Upper lobe of left lung (tissue), 6 donors: ENCODE measurements at regions not wholly inside any gene's neighbourhood (a gene's known extent, or its start where the extent isn't known, plus 50 kb on each side); places are given as distances from the start of the nearest gene placed in this dataset.
A peak's percentile ranks its signal among the peaks of the same experiment; 100 is the strongest.

Source experiments
- ATAC-seq, 2 donors: fragments of 200-7000 bp; cut with Tn5 transposase; one replicate each; pipeline ENCODE4 v1.9.1; 2022; ENCODE audit warnings: mild to moderate bottlenecking in 2 of 2, moderate library complexity in 2 of 2; ENCODE audit not compliant: low FRiP score in 2 of 2
- DNase-seq, 2 donors: peaks; one replicate each; pipeline ENCODE4 v3.0.0-alpha.2; 2019 to 2020
- H3K27ac ChIP-seq, 4 donors: fragments of 200-600 bp; sonication (generic); one replicate each; pipeline ENCODE4 v1.5.1; 2016 to 2019
- H3K27me3 ChIP-seq, 4 donors: fragments of 200-600 bp; sonication (generic); one replicate each; pipeline ENCODE4 v1.5.1; 2017 to 2019
- H3K36me3 ChIP-seq, 4 donors: fragments of 200-600 bp; sonication (generic); one replicate each; pipeline ENCODE4 v1.5.1; 2016 to 2019
- H3K4me1 ChIP-seq, 4 donors: fragments of 200-600 bp; sonication (generic); one replicate each; pipeline ENCODE4 v1.5.1; 2018 to 2019
- H3K4me3 ChIP-seq, 4 donors: fragments of 200-600 bp; sonication (generic); one replicate each; pipeline ENCODE4 v1.5.1; 2017 to 2019; ENCODE audit warnings: mild to moderate bottlenecking in 2 of 4, moderate library complexity in 1 of 4
- H3K9me3 ChIP-seq, 4 donors: fragments of 200-600 bp; sonication (generic); one replicate each; pipeline ENCODE4 v1.5.1; 2018 to 2019
- CTCF ChIP-seq, 6 experiments: fragments of 450-650 bp in 4 of 6; fragments of 200-600 bp in 2 of 6; sonication (generic) in 2 of 6; IDR thresholded peaks; one replicate each; pipeline ENCODE4 v1.5.1; 2016 to 2019; ENCODE audit warnings: antibody characterized with exemption in 6 of 6
- EP300 ChIP-seq, 4 donors: sonication (generic); formaldehyde crosslinking; IDR thresholded peaks; one replicate each; pipeline ENCODE4 v1.5.1; 2017; ENCODE audit warnings: antibody characterized with exemption in 4 of 4, control low read depth in 2 of 4
- POLR2A ChIP-seq, 4 donors: fragments of 450-650 bp; IDR thresholded peaks; one replicate each; pipeline ENCODE4 v1.5.1; 2016 to 2017; ENCODE audit warnings: antibody characterized with exemption in 4 of 4, mild to moderate bottlenecking in 2 of 4
- POLR2AphosphoS5 ChIP-seq, 2 donors: sonication (generic); formaldehyde crosslinking; IDR thresholded peaks; one replicate each; pipeline ENCODE4 v1.5.1; 2017; ENCODE audit warnings: antibody characterized with exemption in 2 of 2
- WGBS, 2 donors: methylation state at CpG; one replicate each; pipeline ENCODE4 v1.1.5; 2017 to 2018; 5-methylcytosine and 5-hydroxymethylcytosine counted together
- donor health status: DM: no; HTN: no; CAD: no; lungs with moderate emphysema.
- donor health status: DM: no; HTN: yes; CAD: no; lungs with severe emphysema.

GRCh38 chr16:9568261-9568660 lies 476.8 kb downstream of the HAPSTR1 start:
- 89 to 94% methylated on average over 2 of the region's 2 CpGs for WGBS, 2 donors
- ATAC-seq: no peak

DNA sequence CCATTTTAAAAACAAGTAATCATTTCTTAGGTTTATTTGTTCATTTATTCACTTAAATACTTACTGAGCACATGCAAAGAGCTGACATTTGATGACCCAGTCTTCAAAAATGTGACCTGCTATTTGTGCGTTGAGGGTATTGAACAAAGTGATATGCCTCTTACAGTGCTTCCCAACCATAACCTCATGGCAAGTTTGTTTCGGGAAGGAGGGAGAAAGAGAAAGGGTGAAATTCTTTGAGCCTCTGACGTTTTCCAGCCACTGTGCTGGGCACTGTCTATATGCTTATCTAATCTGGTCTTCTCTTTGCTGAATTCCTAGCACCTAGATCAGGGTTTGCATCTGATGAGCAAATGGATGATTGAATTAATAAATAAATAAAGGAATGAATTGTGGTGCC lies 479.1 kb downstream of the HAPSTR1 start:
- WGBS, 2 donors: 75 to 78% methylated on average over 3 of the region's 3 CpGs
- ATAC-seq (no peak), DNase-seq (no peak)
- H3K4me3 ChIP-seq: no peak overlapping the region
- H3K27ac ChIP-seq: no peak overlapping the region
- no peaks in the 10 kb centered on the region for H3K27me3 ChIP-seq
- TF ChIP-seq CTCF (IDR thresholded peaks at IDR 0.05) (no peak), EP300 (IDR thresholded peaks at IDR 0.05) (no peak), POLR2A (IDR thresholded peaks at IDR 0.05) (no peak), POLR2AphosphoS5 (IDR thresholded peaks at IDR 0.05) (no peak)
- no peaks in the 10 kb centered on the region for H3K9me3 ChIP-seq
- peaks cover 0 to 10% (median 0%) of the 10 kb centered on the region in 4 donors for H3K4me1 ChIP-seq
- no peaks in the 10 kb centered on the region for H3K36me3 ChIP-seq

More at GRCh38 chr16:9568261-9568660, 476.8 kb downstream of the HAPSTR1 start:
- Histone ChIP-seq H3K27me3 (no peaks in the 10 kb centered on the region), H3K9me3 (no peaks in the 10 kb centered on the region), H3K36me3 (no peaks in the 10 kb centered on the region), H3K4me1 (peaks cover 0 to 10% (median 0%) of the 10 kb centered on the region in 4 donors), H3K4me3 (no peak overlapping the region), H3K27ac (peak overlapping the region in 1 of 4 donors; percentile 44)
- DNase-seq: no peak
- no peak for TF ChIP-seq EP300 (IDR thresholded peaks at IDR 0.05)
- TF ChIP-seq CTCF (IDR thresholded peaks at IDR 0.05): no peak
- no peak for TF ChIP-seq POLR2A (IDR thresholded peaks at IDR 0.05)
- no peak for TF ChIP-seq POLR2AphosphoS5 (IDR thresholded peaks at IDR 0.05)

- WGBS, 2 donors: 78 to 88% methylated on average over 7 of the region's 7 CpGs
- no peak overlapping the region for H3K4me3 ChIP-seq
- H3K27ac ChIP-seq: no peak overlapping the region
- no peak for DNase-seq
- no peaks in the 10 kb centered on the region for H3K27me3 ChIP-seq
- no peaks in the 10 kb centered on the region for H3K4me1 ChIP-seq
- H3K9me3 ChIP-seq: no peaks in the 10 kb centered on the region
- ATAC-seq: no peak
- TF ChIP-seq CTCF (IDR thresholded peaks at IDR 0.05) (no peak), EP300 (IDR thresholded peaks at IDR 0.05) (no peak), POLR2A (IDR thresholded peaks at IDR 0.05) (no peak), POLR2AphosphoS5 (IDR thresholded peaks at IDR 0.05) (no peak)
- H3K36me3 ChIP-seq: no peaks in the 10 kb centered on the region
Measured at GRCh38 chr16:9578459-9578858, 487.0 kb downstream of the HAPSTR1 start.

- 69 to 86% methylated on average over 2 of the region's 2 CpGs for WGBS, 2 donors
- TF ChIP-seq POLR2A (IDR thresholded peaks at IDR 0.05) (no peak), CTCF (IDR thresholded peaks at IDR 0.05) (no peak), POLR2AphosphoS5 (IDR thresholded peaks at IDR 0.05) (no peak)
- H3K36me3 ChIP-seq: no peaks in the 10 kb centered on the region
- DNase-seq (no peak), ATAC-seq (no peak)
- H3K9me3 ChIP-seq: no peaks in the 10 kb centered on the region
- no peak overlapping the region for H3K27ac ChIP-seq
- H3K4me3 ChIP-seq: no peak overlapping the region
- no peaks in the 10 kb centered on the region for H3K27me3 ChIP-seq
- no peaks in the 10 kb centered on the region for H3K4me1 ChIP-seq
Measured at GRCh38 chr16:9580025-9580424, 488.6 kb downstream of the HAPSTR1 start.

DNA sequence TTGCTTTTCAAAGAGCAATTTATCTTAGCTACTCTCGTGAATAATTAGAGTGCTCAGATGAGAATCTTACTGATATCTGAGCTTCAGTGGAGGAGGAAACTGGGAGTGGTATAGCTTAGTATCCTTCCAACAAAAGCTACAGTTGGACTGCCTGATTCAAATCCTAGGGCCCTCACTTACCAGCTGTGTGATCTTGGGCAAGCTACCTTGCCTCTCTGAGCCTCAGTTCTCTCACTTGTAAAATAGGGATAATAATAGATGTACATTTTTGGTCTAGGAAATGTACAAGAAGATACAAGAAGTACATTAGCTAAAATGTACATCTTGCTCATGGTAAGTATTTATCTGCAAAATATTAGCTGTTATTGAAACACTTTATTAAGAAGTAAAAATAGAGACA lies 502.0 kb downstream of the HAPSTR1 start:
- DNase-seq (no peak), ATAC-seq (no peak)
- 52 to 56% methylated on average over 1 of the region's 1 CpG for WGBS, 2 donors
- Histone ChIP-seq H3K36me3 (no peaks in the 10 kb centered on the region), H3K4me3 (no peak overlapping the region), H3K27ac (no peak overlapping the region), H3K4me1 (no peaks in the 10 kb centered on the region), H3K9me3 (no peaks in the 10 kb centered on the region), H3K27me3 (no peaks in the 10 kb centered on the region)
- TF ChIP-seq POLR2AphosphoS5 (IDR thresholded peaks at IDR 0.05) (no peak), CTCF (IDR thresholded peaks at IDR 0.05) (no peak)
